Stomach (tissue), 8 donors: ENCODE measurements at regions not wholly inside any gene's neighbourhood (a gene's known extent, or its start where the extent isn't known, plus 50 kb on each side); places are given as distances from the start of the nearest gene placed in this dataset.

ENCODE experiments used
- DNase-seq, 2 donors: peaks; one replicate each; pipeline versions ENCODE4 v3.0.0 to v3.0.0-alpha.2; 2013 to 2019
- H3K27ac ChIP-seq, 5 donors: fragments of 200-600 bp in 4 of 5; sonication (generic) in 4 of 5; one replicate each; pipeline ENCODE4 v1.5.1; 2013 to 2019; ENCODE audit warnings: mild to moderate bottlenecking in 1 of 5, moderate library complexity in 1 of 5
- H3K27me3 ChIP-seq, 3 donors: fragments of 200-600 bp; sonication (generic); one replicate each; pipeline ENCODE4 v1.5.1; 2017 to 2019; ENCODE audit warnings: mixed run types in 1 of 3
- H3K36me3 ChIP-seq, 4 donors: fragments of 200-600 bp; sonication (generic); 1 replicate in 3 of 4; 2 replicates in 1 of 4; pipeline ENCODE4 v1.5.1; 2016 to 2019
- H3K4me1 ChIP-seq, 4 donors: fragments of 200-600 bp; sonication (generic); one replicate each; pipeline ENCODE4 v1.5.1; 2016 to 2019
- H3K4me3 ChIP-seq, 4 donors: fragments of 200-600 bp; sonication (generic) in 3 of 4; one replicate each; pipeline ENCODE4 v1.5.1; 2016 to 2019; ENCODE audit warnings: mild to moderate bottlenecking in 1 of 4
- H3K9me3 ChIP-seq, 4 donors: fragments of 200-600 bp; sonication (generic); one replicate each; pipeline ENCODE4 v1.5.1; 2016 to 2019
- CTCF ChIP-seq, 7 experiments: fragments of 450-650 bp in 4 of 7; fragments of 200-600 bp in 3 of 7; sonication (generic) in 3 of 7; IDR thresholded peaks; one replicate each; pipeline ENCODE4 v1.5.1; 2016 to 2019; ENCODE audit warnings: antibody characterized with exemption in 7 of 7, control low read depth in 2 of 7, mild to moderate bottlenecking in 1 of 7
- EP300 ChIP-seq: sonication (generic); formaldehyde crosslinking; IDR thresholded peaks from one replicate; pipeline ENCODE4 v1.6.1; 2017; ENCODE audit warnings: antibody characterized with exemption
- POLR2A ChIP-seq, 4 donors: fragments of 450-650 bp; IDR thresholded peaks; one replicate each; pipeline ENCODE4 v1.6.1; 2016; ENCODE audit warnings: antibody characterized with exemption in 4 of 4, control low read depth in 2 of 4, mild to moderate bottlenecking in 1 of 4, moderate library complexity in 1 of 4
- POLR2AphosphoS5 ChIP-seq, 3 donors: sonication (generic); formaldehyde crosslinking; IDR thresholded peaks; one replicate each; pipeline ENCODE4 v1.6.1; 2016; ENCODE audit warnings: antibody characterized with exemption in 3 of 3
- WGBS, 5 donors: extraction: QIAGEN DNeasy Blood & Tissue Kit in 3 of 5; methylation state at CpG; one replicate each; pipeline versions ENCODE4 v1.1.5 to v1.1.7; 2013 to 2018; 5-methylcytosine and 5-hydroxymethylcytosine counted together
- intact Hi-C: fragments of 100-400 bp; cut with DNase I; formaldehyde crosslinking; loops from one replicate; pipeline ENCODE4 v1.15.1; 2023; ENCODE audit warnings: low total_unique reads
- donor health status: healthy with polysubstance abuse.
- donor health status: Bipolar disorder and iron deficiency.
- donor health status: healthy.

GRCh38 chr19:32223106-32223505 is 122.3 kb upstream of the ZNF507 start:
- WGBS, 5 donors: 72 to 94% (median 76%) methylated on average over 1 of the region's 1 CpG
- intact Hi-C loops: no loop called here
- peaks cover 0 to 58% (median 21%) of the 10 kb centered on the region in 3 donors for H3K27me3 ChIP-seq

GRCh38 chr19:32223595-32224370 is 121.6 kb upstream of the ZNF507 start:
- Histone ChIP-seq H3K4me3 (peak overlapping the region in 1 of 4 donors; percentile 30), H3K27ac (no peak overlapping the region), H3K9me3 (no peaks in the 10 kb centered on the region), H3K4me1 (peaks cover 0 to 9% (median 7%) of the 10 kb centered on the region in 4 donors), H3K27me3 (peaks cover 0 to 58% (median 21%) of the 10 kb centered on the region in 3 donors), H3K36me3 (no peaks in the 10 kb centered on the region)
- intact Hi-C loops: no loop called here
- no peak for DNase-seq
- TF ChIP-seq CTCF (IDR thresholded peaks at IDR 0.05) (no peak), EP300 (no peak), POLR2A (IDR thresholded peaks at IDR 0.05) (no peak), POLR2AphosphoS5 (IDR thresholded peaks at IDR 0.05) (no peak)
- WGBS, 5 donors: 37 to 47% (median 38%) methylated on average over 20 to 29 of the region's 29 CpGs

More at GRCh38 chr19:32223106-32223505, 122.3 kb upstream of the ZNF507 start:
- Histone ChIP-seq H3K9me3 (no peaks in the 10 kb centered on the region), H3K4me1 (peaks cover 0 to 9% (median 7%) of the 10 kb centered on the region in 4 donors), H3K27ac (no peak overlapping the region), H3K4me3 (no peak overlapping the region), H3K36me3 (no peaks in the 10 kb centered on the region)
- no peak for DNase-seq
- no peak for TF ChIP-seq CTCF (IDR thresholded peaks at IDR 0.05)
- no peak for TF ChIP-seq EP300
- TF ChIP-seq POLR2AphosphoS5 (IDR thresholded peaks at IDR 0.05): no peak
- TF ChIP-seq POLR2A (IDR thresholded peaks at IDR 0.05): no peak

GRCh38 chr19:32224371-32225244 is 120.8 kb upstream of the ZNF507 start:
- WGBS, 5 donors: 5 to 13% (median 8%) methylated on average over 48 to 51 of the region's 51 CpGs
- H3K27me3 ChIP-seq: peaks cover 0 to 64% (median 21%) of the 10 kb centered on the region in 3 donors

More at GRCh38 chr19:32224371-32225244, 120.8 kb upstream of the ZNF507 start:
- intact Hi-C loops: no loop called here
- Histone ChIP-seq H3K27ac (no peak overlapping the region), H3K4me1 (peaks cover 0 to 9% (median 7%) of the 10 kb centered on the region in 4 donors), H3K36me3 (no peaks in the 10 kb centered on the region), H3K4me3 (peak overlapping the region; percentile 13 to 30 (median 21)), H3K9me3 (no peaks in the 10 kb centered on the region)
- peak; percentile 65 to 85 for DNase-seq
- TF ChIP-seq CTCF (IDR thresholded peaks at IDR 0.05) (peak in 5 of 7 experiments; percentile 87 to 100 (median 100)), EP300 (no peak)
